Caco-2 (cell line): ENCODE measurements at regions not wholly inside any gene's neighbourhood (a gene's known extent, or its start where the extent isn't known, plus 50 kb on each side); places are given as distances from the start of the nearest gene placed in this dataset.

Experiments used
- BruUV-seq: library from RNA; stranded (reverse); fragments of 400-500 nt; replicated peaks from 2 replicates; lab custom pipeline; 2021; lab: Mats Ljungman, UMichigan
- CTCF ChIA-PET: fragments of 300-600 bp; sonication (Branson Sonifier 250); formaldehyde crosslinking; loops from one replicate; lab custom pipeline; 2022; ENCODE audit warnings: antibody characterized with exemption; lab: Charles Lee
- POLR2A ChIA-PET: fragments of 300-600 bp; sonication (Branson Sonifier 250); formaldehyde crosslinking; loops from one replicate; lab custom pipeline; 2022; ENCODE audit warnings: antibody characterized with exemption; lab: Charles Lee
- DNase-seq, 2 experiments: peaks; one replicate each; pipeline versions ENCODE4 v3.0.0 to v3.0.0-alpha.2; 2020 to 2022
- H3K27me3 ChIP-seq: replicated peaks from 2 replicates; pipeline ENCODE4 v1.6.0; 2011; ENCODE audit warnings: low read length; ENCODE audit not compliant: control insufficient read depth, insufficient read depth
- H3K36me3 ChIP-seq: 2 replicates; pipeline ENCODE4 v1.5.1; 2011; ENCODE audit warnings: low read length; ENCODE audit not compliant: control insufficient read depth, insufficient read depth
- H3K4me1 ChIP-seq: fragments of 250-450 bp; sonication (Bioruptor Pico); 2 replicates; pipeline ENCODE4 v1.5.1; 2020; ENCODE audit warnings: mild to moderate bottlenecking
- H3K4me3 ChIP-seq: 2 replicates; pipeline ENCODE4 v1.5.1; 2011; ENCODE audit warnings: low read depth, mild to moderate bottlenecking, control low read depth, low read length
- H3K9me3 ChIP-seq: fragments of 250-450 bp; sonication (Bioruptor Pico); 2 replicates; pipeline ENCODE4 v1.5.1; 2020; ENCODE audit warnings: mild to moderate bottlenecking, moderate library complexity
- H3K27ac Mint-ChIP-seq: one replicate; pipeline ENCODE4 v1.8.0; 2022; ENCODE audit warnings: mixed read lengths; ENCODE audit not compliant: unreplicated experiment
- H3K27me3 Mint-ChIP-seq: one replicate; pipeline ENCODE4 v1.8.0; 2022; ENCODE audit warnings: mixed read lengths; ENCODE audit not compliant: insufficient read depth, unreplicated experiment
- H3K36me3 Mint-ChIP-seq: one replicate; pipeline ENCODE4 v1.8.0; 2022; ENCODE audit warnings: mild to moderate bottlenecking, mixed read lengths; ENCODE audit not compliant: insufficient read depth, unreplicated experiment
- H3K4me1 Mint-ChIP-seq: one replicate; pipeline ENCODE4 v1.8.0; 2022; ENCODE audit warnings: low read depth, mixed read lengths; ENCODE audit not compliant: unreplicated experiment
- H3K4me3 Mint-ChIP-seq: one replicate; pipeline ENCODE4 v1.8.0; 2022; ENCODE audit warnings: mild to moderate bottlenecking, moderate library complexity, mixed read lengths; ENCODE audit not compliant: unreplicated experiment
- H3K9me3 Mint-ChIP-seq: one replicate; pipeline ENCODE4 v1.8.0; 2022; ENCODE audit warnings: mixed read lengths; ENCODE audit not compliant: unreplicated experiment
- intact Hi-C: fragments of 100-400 bp; cut with micrococcal nuclease; formaldehyde crosslinking; loops from one replicate; pipeline ENCODE4 v1.10.0; 2022; ENCODE audit not compliant: unreplicated experiment
- TF ChIP-seq, protein P1 (sequence below), 2 experiments: fragments of 200-600 bp in 1 of 2; IDR thresholded peaks; 1 replicate in 1 of 2; 2 replicates in 1 of 2; pipeline versions ENCODE4 v1.5.1 to v1.8.0; 2011 to 2022; ENCODE audit warnings: antibody characterized with exemption in 1 of 2, control low read depth in 1 of 2, inconsistent platforms in 1 of 2, low read depth in 1 of 2, low read length in 1 of 2, mild to moderate bottlenecking in 1 of 2, moderate library complexity in 1 of 2; ENCODE audit not compliant: insufficient read depth in 1 of 2, severe bottlenecking in 1 of 2, unreplicated experiment in 1 of 2

DNA sequence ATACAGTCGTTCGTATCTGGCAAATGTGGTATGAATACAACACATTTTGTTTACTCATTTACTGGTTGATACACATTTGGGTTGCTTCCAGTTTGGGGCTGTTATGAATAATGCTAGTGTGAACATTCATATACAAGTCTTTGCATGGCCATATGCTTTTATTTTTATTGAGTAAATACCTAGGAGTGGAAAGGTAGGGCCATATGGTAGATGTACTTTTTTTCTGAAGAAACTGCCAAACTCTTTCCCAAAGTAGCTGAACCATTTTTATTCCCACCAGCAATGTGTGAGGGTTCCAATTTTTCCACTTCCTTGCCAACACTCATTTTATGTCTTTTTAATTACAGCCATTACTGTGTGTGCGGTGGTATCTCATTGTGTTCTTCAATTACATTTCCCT is 496.2 kb upstream of the NRXN1 start:
- intact Hi-C loops = no loop called here
- ChIA-PET CTCF (no interaction called here), POLR2A (no interaction called here)
- H3K27ac Mint-ChIP-seq = no peak overlapping the region
- no peaks in the 10 kb centered on the region for H3K27me3 Mint-ChIP-seq
- Histone ChIP-seq H3K4me1 (no peaks in the 10 kb centered on the region), H3K36me3 (no peaks in the 10 kb centered on the region), H3K27me3 (no peaks in the 10 kb centered on the region), H3K9me3 (no peaks in the 10 kb centered on the region), H3K4me3 (no peak overlapping the region)
- no peaks in the 10 kb centered on the region for H3K36me3 Mint-ChIP-seq
- H3K4me3 Mint-ChIP-seq = no peak overlapping the region
- H3K4me1 Mint-ChIP-seq = no peaks in the 10 kb centered on the region
- BruUV-seq = no TSS peak
- DNase-seq = no peak
- TF ChIP-seq, protein P1, sequence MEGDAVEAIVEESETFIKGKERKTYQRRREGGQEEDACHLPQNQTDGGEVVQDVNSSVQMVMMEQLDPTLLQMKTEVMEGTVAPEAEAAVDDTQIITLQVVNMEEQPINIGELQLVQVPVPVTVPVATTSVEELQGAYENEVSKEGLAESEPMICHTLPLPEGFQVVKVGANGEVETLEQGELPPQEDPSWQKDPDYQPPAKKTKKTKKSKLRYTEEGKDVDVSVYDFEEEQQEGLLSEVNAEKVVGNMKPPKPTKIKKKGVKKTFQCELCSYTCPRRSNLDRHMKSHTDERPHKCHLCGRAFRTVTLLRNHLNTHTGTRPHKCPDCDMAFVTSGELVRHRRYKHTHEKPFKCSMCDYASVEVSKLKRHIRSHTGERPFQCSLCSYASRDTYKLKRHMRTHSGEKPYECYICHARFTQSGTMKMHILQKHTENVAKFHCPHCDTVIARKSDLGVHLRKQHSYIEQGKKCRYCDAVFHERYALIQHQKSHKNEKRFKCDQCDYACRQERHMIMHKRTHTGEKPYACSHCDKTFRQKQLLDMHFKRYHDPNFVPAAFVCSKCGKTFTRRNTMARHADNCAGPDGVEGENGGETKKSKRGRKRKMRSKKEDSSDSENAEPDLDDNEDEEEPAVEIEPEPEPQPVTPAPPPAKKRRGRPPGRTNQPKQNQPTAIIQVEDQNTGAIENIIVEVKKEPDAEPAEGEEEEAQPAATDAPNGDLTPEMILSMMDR (IDR thresholded peaks at IDR 0.05; ENCODE audit: insufficient read depth in 1 of 2, low read depth in 1 of 2, low read length in 1 of 2, severe bottlenecking in 1 of 2, unreplicated experiment in 1 of 2) = no peak
- no peaks in the 10 kb centered on the region for H3K9me3 Mint-ChIP-seq

DNA sequence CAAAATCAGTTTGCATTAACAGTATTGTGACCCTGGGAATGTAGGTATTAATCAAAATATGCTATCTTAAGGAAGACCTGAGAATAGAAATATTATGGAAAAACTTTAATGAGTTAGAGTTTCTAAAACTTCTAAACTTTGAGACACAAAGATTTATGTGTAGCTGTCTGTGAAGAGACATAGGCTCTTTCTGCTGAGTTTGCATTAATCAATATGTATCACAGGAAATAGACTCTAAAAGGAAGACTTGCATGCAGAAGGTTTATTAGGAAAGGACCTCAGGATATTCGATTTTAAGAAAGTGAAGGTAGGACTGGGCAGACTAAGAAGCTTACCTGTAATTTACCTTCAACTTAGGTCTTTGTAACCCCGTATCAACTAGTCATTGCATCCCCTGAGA is 494.8 kb upstream of the NRXN1 start:
- no TSS peak for BruUV-seq
- no peaks in the 10 kb centered on the region for H3K36me3 Mint-ChIP-seq
- no peak overlapping the region for H3K27ac Mint-ChIP-seq
- no peaks in the 10 kb centered on the region for H3K9me3 Mint-ChIP-seq
- H3K4me1 Mint-ChIP-seq = no peaks in the 10 kb centered on the region
- Histone ChIP-seq H3K27me3 (no peaks in the 10 kb centered on the region), H3K36me3 (no peaks in the 10 kb centered on the region), H3K4me3 (no peak overlapping the region), H3K9me3 (no peaks in the 10 kb centered on the region), H3K4me1 (no peaks in the 10 kb centered on the region)
- POLR2A ChIA-PET = no interaction called here
- H3K27me3 Mint-ChIP-seq = no peaks in the 10 kb centered on the region
- TF ChIP-seq, protein P1 (IDR thresholded peaks at IDR 0.05; ENCODE audit: insufficient read depth in 1 of 2, low read depth in 1 of 2, low read length in 1 of 2, severe bottlenecking in 1 of 2, unreplicated experiment in 1 of 2) = no peak
- no peak for DNase-seq
- no peak overlapping the region for H3K4me3 Mint-ChIP-seq
- intact Hi-C loops = no loop called here
- CTCF ChIA-PET = no interaction called here

DNA sequence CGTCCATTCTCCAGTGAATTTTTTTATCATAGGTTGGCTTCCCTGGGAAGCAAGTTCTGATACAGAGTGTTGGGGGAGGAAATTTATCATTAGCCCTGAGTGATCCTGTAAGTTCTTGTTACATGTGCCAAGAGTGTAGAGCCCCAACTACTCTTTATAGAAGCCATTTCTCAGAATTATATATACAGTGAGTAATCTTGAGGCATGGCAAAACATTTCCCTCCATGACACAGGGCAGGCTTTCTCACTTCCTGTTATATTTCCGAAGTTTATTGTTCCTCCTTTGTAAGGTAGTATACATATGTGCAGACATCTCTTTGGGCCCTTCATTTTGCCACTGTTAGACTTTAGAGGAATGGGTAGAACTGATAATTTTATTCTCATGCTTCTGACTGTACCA is 484.7 kb upstream of the NRXN1 start:
- H3K4me3 ChIP-seq = no peak overlapping the region
- Mint-ChIP-seq H3K4me1 (no peaks in the 10 kb centered on the region), H3K27me3 (no peaks in the 10 kb centered on the region), H3K9me3 (no peaks in the 10 kb centered on the region), H3K36me3 (no peaks in the 10 kb centered on the region), H3K4me3 (no peak overlapping the region), H3K27ac (no peak overlapping the region)
- ChIA-PET CTCF (no interaction called here), POLR2A (no interaction called here)
- no peaks in the 10 kb centered on the region for H3K9me3 ChIP-seq
- no peaks in the 10 kb centered on the region for H3K4me1 ChIP-seq
- TF ChIP-seq, protein P1 (IDR thresholded peaks at IDR 0.05; ENCODE audit: insufficient read depth in 1 of 2, low read depth in 1 of 2, low read length in 1 of 2, severe bottlenecking in 1 of 2, unreplicated experiment in 1 of 2) = no peak
- H3K27me3 ChIP-seq = no peaks in the 10 kb centered on the region
- H3K36me3 ChIP-seq = no peaks in the 10 kb centered on the region
- no TSS peak for BruUV-seq
- DNase-seq = no peak
- intact Hi-C loops = no loop called here
